Small intestine (tissue), 7 donors: ENCODE measurements at regions not wholly inside any gene's neighbourhood (a gene's known extent, or its start where the extent isn't known, plus 50 kb on each side); places are given as distances from the start of the nearest gene placed in this dataset.

Experiments used
- DNase-seq, 2 donors: peaks; one replicate each; pipeline versions ENCODE4 v3.0.0 to v3.0.0-alpha.2; 2013
- FAIRE-seq: peaks from 2 replicates; lab custom pipeline; 2012; peaks lifted over from hg19 to GRCh38; lab: Jason Lieb, UNC
- H3K27ac ChIP-seq, 3 donors: one replicate each; pipeline ENCODE4 v1.5.1; 2013; ENCODE audit warnings: low read length in 2 of 3, mild to moderate bottlenecking in 2 of 3, control low read depth in 1 of 3, inconsistent platforms in 1 of 3, low read depth in 1 of 3, moderate library complexity in 1 of 3
- H3K27me3 ChIP-seq, 3 donors: one replicate each; pipeline ENCODE4 v1.6.1; 2013; ENCODE audit warnings: low read length in 3 of 3, inconsistent platforms in 1 of 3; ENCODE audit not compliant: control insufficient read depth in 3 of 3, insufficient read depth in 3 of 3
- H3K36me3 ChIP-seq, 3 donors: one replicate each; pipeline ENCODE4 v1.6.1; 2013; ENCODE audit warnings: low read length in 3 of 3, inconsistent platforms in 1 of 3, low read depth in 1 of 3, mild to moderate bottlenecking in 1 of 3, moderate library complexity in 1 of 3; ENCODE audit not compliant: control insufficient read depth in 3 of 3, insufficient read depth in 2 of 3
- H3K4me1 ChIP-seq, 3 donors: one replicate each; pipeline ENCODE4 v1.6.1; 2013; ENCODE audit warnings: low read length in 2 of 3, inconsistent platforms in 1 of 3, low read depth in 1 of 3, mild to moderate bottlenecking in 1 of 3, moderate library complexity in 1 of 3; ENCODE audit not compliant: control insufficient read depth in 3 of 3, insufficient read depth in 2 of 3
- H3K4me3 ChIP-seq, 3 donors: one replicate each; pipeline ENCODE4 v1.5.1; 2013; ENCODE audit warnings: low read length in 3 of 3, control low read depth in 1 of 3, inconsistent platforms in 1 of 3, low read depth in 1 of 3, mild to moderate bottlenecking in 1 of 3, moderate library complexity in 1 of 3
- H3K9me3 ChIP-seq, 2 donors: one replicate each; pipeline ENCODE4 v1.6.1; 2013; ENCODE audit warnings: low read depth in 1 of 2, low read length in 1 of 2; ENCODE audit not compliant: control insufficient read depth in 2 of 2, insufficient read depth in 1 of 2
- WGBS, 3 donors: extraction: QIAGEN DNeasy Blood & Tissue Kit; methylation state at CpG; one replicate each; pipeline ENCODE4 v1.1.7; 2013; 5-methylcytosine and 5-hydroxymethylcytosine counted together
- donor health status: healthy with polysubstance abuse.
- donor health status: control.
- donor health status: control.
- donor health status: Bipolar disorder and iron deficiency.
- donor health status: healthy.

GRCh38 chr14:95458906-95459305 lies 57.5 kb downstream of the SYNE3 start:
- Histone ChIP-seq H3K4me3 (no peak overlapping the region), H3K27me3 (peaks cover 0 to 10% (median 0%) of the 10 kb centered on the region in 3 donors), H3K27ac (no peak overlapping the region), H3K9me3 (no peaks in the 10 kb centered on the region), H3K4me1 (peaks cover 0 to 10% (median 8%) of the 10 kb centered on the region in 3 donors), H3K36me3 (no peaks in the 10 kb centered on the region)
- DNase-seq (no peak), FAIRE-seq (no peak)
- 92 to 94% (median 92%) methylated on average over 3 of the region's 3 CpGs for WGBS, 3 donors

GRCh38 chr14:95458459-95458858 lies 58.0 kb downstream of the SYNE3 start:
- no peak overlapping the region for H3K27ac ChIP-seq
- no peak overlapping the region for H3K4me3 ChIP-seq
- no peaks in the 10 kb centered on the region for H3K9me3 ChIP-seq
- H3K27me3 ChIP-seq: peaks cover 0 to 10% (median 0%) of the 10 kb centered on the region in 3 donors
- DNase-seq (no peak), FAIRE-seq (no peak)
- peaks cover 0 to 6% (median 5%) of the 10 kb centered on the region in 3 donors for H3K4me1 ChIP-seq
- no peaks in the 10 kb centered on the region for H3K36me3 ChIP-seq
- 87 to 93% (median 91%) methylated on average over 4 of the region's 4 CpGs for WGBS, 3 donors

GRCh38 chr14:95456281-95456680 lies 60.2 kb downstream of the SYNE3 start:
- Histone ChIP-seq H3K36me3 (peaks cover 0 to 3% (median 0%) of the 10 kb centered on the region in 3 donors), H3K4me3 (no peak overlapping the region), H3K4me1 (peaks cover 0 to 10% (median 0%) of the 10 kb centered on the region in 3 donors), H3K27me3 (peaks cover 0 to 9% (median 0%) of the 10 kb centered on the region in 3 donors), H3K27ac (no peak overlapping the region), H3K9me3 (no peaks in the 10 kb centered on the region)
- WGBS, 3 donors: 87 to 93% (median 88%) methylated on average over 8 of the region's 8 CpGs
- DNase-seq: no peak
- FAIRE-seq: no peak

- 97 to 99% (median 97%) methylated on average over 17 of the region's 17 CpGs for WGBS, 3 donors
Measured at GRCh38 chr14:95455246-95455645, 61.2 kb downstream of the SYNE3 start.

GRCh38 chr14:95453713-95453980 lies 62.8 kb downstream of the SYNE3 start:
- 89 to 100% (median 92%) methylated on average over 1 of the region's 1 CpG for WGBS, 3 donors

More at GRCh38 chr14:95455246-95455645, 61.2 kb downstream of the SYNE3 start:
- Histone ChIP-seq H3K27ac (no peak overlapping the region), H3K36me3 (peaks cover 0 to 3% (median 0%) of the 10 kb centered on the region in 3 donors), H3K4me3 (no peak overlapping the region), H3K4me1 (peaks cover 0 to 8% (median 0%) of the 10 kb centered on the region in 3 donors), H3K9me3 (no peaks in the 10 kb centered on the region), H3K27me3 (no peaks in the 10 kb centered on the region)
- FAIRE-seq (no peak), DNase-seq (no peak)

GRCh38 chr14:95452893-95453712 lies 63.3 kb downstream of the SYNE3 start:
- Histone ChIP-seq H3K27ac (no peak overlapping the region), H3K9me3 (no peaks in the 10 kb centered on the region), H3K27me3 (no peaks in the 10 kb centered on the region), H3K4me3 (no peak overlapping the region), H3K36me3 (peaks cover 0 to 5% (median 3%) of the 10 kb centered on the region in 3 donors), H3K4me1 (peaks cover 0 to 8% (median 0%) of the 10 kb centered on the region in 3 donors)
- no peak for FAIRE-seq
- WGBS, 3 donors: 72 to 80% (median 74%) methylated on average over 10 of the region's 10 CpGs
- peak in 1 of 2 donors; percentile 32 for DNase-seq

More at GRCh38 chr14:95453713-95453980, 62.8 kb downstream of the SYNE3 start:
- Histone ChIP-seq H3K27me3 (no peaks in the 10 kb centered on the region), H3K27ac (no peak overlapping the region), H3K9me3 (no peaks in the 10 kb centered on the region), H3K4me1 (peaks cover 0 to 8% (median 0%) of the 10 kb centered on the region in 3 donors), H3K4me3 (no peak overlapping the region), H3K36me3 (peaks cover 0 to 5% (median 3%) of the 10 kb centered on the region in 3 donors)
- FAIRE-seq (no peak), DNase-seq (no peak)

- peaks cover 0 to 8% (median 0%) of the 10 kb centered on the region in 3 donors for H3K4me1 ChIP-seq
- no peaks in the 10 kb centered on the region for H3K9me3 ChIP-seq
- DNase-seq (peak in 1 of 2 donors; percentile 31), FAIRE-seq (no peak)
- no peak overlapping the region for H3K4me3 ChIP-seq
- WGBS, 3 donors: 87 to 90% (median 87%) methylated on average over 18 of the region's 18 CpGs
- no peaks in the 10 kb centered on the region for H3K27me3 ChIP-seq
- H3K36me3 ChIP-seq: peaks cover 0 to 5% (median 3%) of the 10 kb centered on the region in 3 donors
- H3K27ac ChIP-seq: no peak overlapping the region
Measured at GRCh38 chr14:95452176-95452892, 64.1 kb downstream of the SYNE3 start.

GRCh38 chr14:95449131-95449530 lies 67.3 kb downstream of the SYNE3 start:
- H3K4me3 ChIP-seq: no peak overlapping the region
- peaks cover 0 to 5% (median 3%) of the 10 kb centered on the region in 3 donors for H3K36me3 ChIP-seq
- no peaks in the 10 kb centered on the region for H3K27me3 ChIP-seq
- H3K4me1 ChIP-seq: peaks cover 0 to 14% (median 2%) of the 10 kb centered on the region in 3 donors
- FAIRE-seq: no peak
- 96 to 98% (median 97%) methylated on average over 11 of the region's 11 CpGs for WGBS, 3 donors
- H3K27ac ChIP-seq: no peak overlapping the region
- no peaks in the 10 kb centered on the region for H3K9me3 ChIP-seq
- DNase-seq: no peak
